GM23248 (cell line): ENCODE measurements at regions not wholly inside any gene's neighbourhood (a gene's known extent, or its start where the extent isn't known, plus 50 kb on each side); places are given as distances from the start of the nearest gene placed in this dataset.

Experiments used
- DNase-seq: peaks from one replicate; pipeline ENCODE4 v3.0.0-alpha.2; 2015
- H2AFZ ChIP-seq: fragments of 200-600 bp; sonication (generic); 2 replicates; pipeline ENCODE4 v1.6.1; 2016; ENCODE audit warnings: antibody characterized with exemption
- H3F3A ChIP-seq: fragments of 200-600 bp; sonication (generic); 2 replicates; pipeline ENCODE4 v1.6.1; 2016; ENCODE audit warnings: mild to moderate bottlenecking, antibody characterized with exemption, mixed run types; ENCODE audit not compliant: insufficient read depth
- H3K27ac ChIP-seq: fragments of 200-600 bp; sonication (generic); 2 replicates; pipeline ENCODE4 v1.5.1; 2016; ENCODE audit warnings: mild to moderate bottlenecking
- H3K27me3 ChIP-seq: fragments of 200-600 bp; sonication (generic); replicated peaks from 2 replicates; pipeline ENCODE4 v1.6.1; 2016; ENCODE audit warnings: mild to moderate bottlenecking; ENCODE audit not compliant: insufficient read depth
- H3K36me3 ChIP-seq: fragments of 200-600 bp; sonication (generic); 2 replicates; pipeline ENCODE4 v1.6.1; 2016; ENCODE audit warnings: low read depth, mild to moderate bottlenecking
- H3K4me1 ChIP-seq: fragments of 200-600 bp; sonication (generic); 2 replicates; pipeline ENCODE4 v1.6.1; 2016; ENCODE audit warnings: mild to moderate bottlenecking; ENCODE audit not compliant: insufficient read depth
- H3K4me2 ChIP-seq: fragments of 200-600 bp; sonication (generic); one replicate; pipeline ENCODE4 v1.6.1; 2016; ENCODE audit warnings: mild to moderate bottlenecking; ENCODE audit not compliant: unreplicated experiment
- H3K4me3 ChIP-seq: fragments of 200-600 bp; sonication (generic); 2 replicates; pipeline ENCODE4 v1.5.1; 2016; ENCODE audit warnings: mild to moderate bottlenecking
- H3K79me2 ChIP-seq: fragments of 200-600 bp; sonication (generic); 2 replicates; pipeline ENCODE4 v1.6.1; 2016; ENCODE audit warnings: mild to moderate bottlenecking; ENCODE audit not compliant: insufficient read depth
- H3K9ac ChIP-seq: fragments of 200-600 bp; sonication (generic); 2 replicates; pipeline ENCODE4 v1.6.1; 2016; ENCODE audit warnings: mild to moderate bottlenecking
- H3K9me2 ChIP-seq: fragments of 200-600 bp; sonication (generic); 2 replicates; pipeline ENCODE4 v1.6.1; 2016; ENCODE audit warnings: mixed run types, mild to moderate bottlenecking, moderate library complexity; ENCODE audit not compliant: insufficient read depth
- H3K9me3 ChIP-seq: fragments of 200-600 bp; sonication (generic); one replicate; pipeline ENCODE4 v1.6.1; 2017; ENCODE audit warnings: low read depth
- H4K20me1 ChIP-seq: fragments of 200-600 bp; sonication (generic); 2 replicates; pipeline ENCODE4 v1.6.0; 2016; ENCODE audit not compliant: insufficient read depth
- EZH2 ChIP-seq: fragments of 200-600 bp; sonication (generic); IDR thresholded peaks from 2 replicates; pipeline ENCODE4 v1.6.1; 2018; ENCODE audit warnings: antibody characterized with exemption, mild to moderate bottlenecking; ENCODE audit not compliant: insufficient read depth, poor library complexity, severe bottlenecking
- EZH2phosphoT487 ChIP-seq: fragments of 200-600 bp; sonication (generic); IDR thresholded peaks from 2 replicates; pipeline ENCODE4 v1.6.1; 2018; ENCODE audit warnings: antibody characterized with exemption, moderate library complexity, mild to moderate bottlenecking, low read depth; ENCODE audit not compliant: insufficient read depth
- WGBS, 2 experiments: methylation state at CpG; one replicate each; pipeline ENCODE4 v1.1.6; 2015 to 2017; ENCODE audit warnings: low lambda C conversion rate in 2 of 2, low coverage in 1 of 2; ENCODE audit errors: missing lambda C conversion rate in 2 of 2; 5-methylcytosine and 5-hydroxymethylcytosine counted together
- in situ Hi-C: fragments of 300-500 bp; cut with MboI; formaldehyde crosslinking; loops from 2 replicates; pipeline ENCODE4 v1.15.0; 2020

DNA sequence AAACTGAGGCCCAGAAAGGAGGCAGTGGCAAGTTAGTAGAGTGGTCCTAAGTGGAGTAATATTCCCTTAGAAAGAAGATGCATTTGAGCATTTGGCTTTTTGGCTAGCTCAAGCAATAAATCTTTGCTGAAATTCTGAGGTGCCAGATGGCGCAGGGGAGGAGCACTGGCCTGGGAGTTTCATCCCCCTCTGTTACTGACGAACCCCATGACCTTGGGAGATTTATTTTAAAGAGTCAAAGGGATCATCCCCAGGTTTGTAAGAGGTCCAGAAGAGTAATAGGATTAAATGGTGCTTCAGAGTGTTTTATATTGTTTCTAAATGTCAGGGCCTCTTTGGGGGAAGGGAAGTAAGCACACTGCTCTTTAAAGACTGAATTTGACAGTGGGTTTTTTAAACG, 85.1 kb upstream of the PIAS1 start:
- in situ Hi-C loops: no loop called here
- H3K27ac ChIP-seq: no peak overlapping the region
- no peak for DNase-seq
- H3K36me3 ChIP-seq: no peaks in the 10 kb centered on the region
- no peak overlapping the region for H3K4me2 ChIP-seq
- H3K79me2 ChIP-seq: no peaks in the 10 kb centered on the region
- no peak for TF ChIP-seq EZH2
- no peak for TF ChIP-seq EZH2phosphoT487
- no peaks in the 10 kb centered on the region for H3F3A ChIP-seq
- H4K20me1 ChIP-seq: no peaks in the 10 kb centered on the region
- H3K9ac ChIP-seq: no peak overlapping the region
- 0 out of 2 replicates have a peak, but pooled peaks cover 11% of the 10 kb centered on the region for H3K27me3 ChIP-seq
- H3K4me3 ChIP-seq: no peak overlapping the region
- no peaks in the 10 kb centered on the region for H3K9me3 ChIP-seq
- no peaks in the 10 kb centered on the region for H3K9me2 ChIP-seq
- 44 to 48% methylated on average over 3 of the region's 3 CpGs for WGBS, 2 experiments
- no peaks in the 10 kb centered on the region for H3K4me1 ChIP-seq
- H2AFZ ChIP-seq: no peak overlapping the region; the same call in 1 of the 2 replicates

DNA sequence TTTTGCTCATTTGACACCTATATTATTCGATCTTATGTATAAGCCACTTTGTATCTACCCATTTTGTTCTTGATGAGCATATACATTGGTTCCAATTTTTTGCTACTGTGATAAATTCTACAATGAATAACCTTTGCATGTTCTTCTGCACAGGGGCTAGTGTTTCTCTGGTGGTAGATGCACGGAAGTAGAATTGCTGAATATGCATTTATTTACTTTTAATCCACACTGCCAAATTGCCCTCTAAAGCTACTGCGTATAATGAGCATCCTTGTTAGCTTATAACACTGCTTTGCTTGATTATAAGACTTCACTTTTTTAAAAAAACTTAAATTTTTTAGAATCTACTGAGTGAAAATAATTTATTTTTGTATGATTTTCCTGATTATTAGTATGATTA, 84.2 kb upstream of the PIAS1 start:
- no peaks in the 10 kb centered on the region for H3K9me3 ChIP-seq
- 0 out of 2 replicates have a peak, but pooled peaks cover 11% of the 10 kb centered on the region for H3K27me3 ChIP-seq
- in situ Hi-C loops: no loop called here
- no peaks in the 10 kb centered on the region for H4K20me1 ChIP-seq
- no peaks in the 10 kb centered on the region for H3K9me2 ChIP-seq
- H3K27ac ChIP-seq: no peak overlapping the region
- no peaks in the 10 kb centered on the region for H3K79me2 ChIP-seq
- no peak for TF ChIP-seq EZH2
- no peak for TF ChIP-seq EZH2phosphoT487
- no peak overlapping the region for H3K9ac ChIP-seq
- H3K4me3 ChIP-seq: no peak overlapping the region
- no peak overlapping the region for H3K4me2 ChIP-seq
- no peaks in the 10 kb centered on the region for H3K4me1 ChIP-seq
- 69 to 79% methylated on average over 3 of the region's 3 CpGs for WGBS, 2 experiments
- DNase-seq: no peak
- no peak overlapping the region for H2AFZ ChIP-seq
- no peaks in the 10 kb centered on the region for H3K36me3 ChIP-seq
- no peaks in the 10 kb centered on the region for H3F3A ChIP-seq

DNA sequence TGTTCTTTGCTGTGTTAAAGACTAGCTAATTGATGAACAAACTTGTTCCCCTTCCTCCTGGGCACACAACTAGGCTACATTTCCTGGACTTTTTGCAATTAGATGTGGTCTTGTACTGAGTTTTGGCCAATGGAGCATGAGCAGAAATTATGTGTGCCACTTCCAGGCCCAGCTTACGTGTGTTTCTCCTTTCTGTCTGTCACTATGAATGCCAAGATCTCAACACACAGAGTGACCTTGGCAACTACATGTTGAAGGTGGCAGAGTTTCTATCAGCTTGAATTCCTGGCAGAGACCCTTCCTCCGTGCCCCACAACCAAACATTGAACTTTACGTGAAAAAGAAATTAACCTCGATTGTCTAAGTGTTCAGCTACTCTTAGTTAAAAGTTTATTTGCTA, 81.7 kb upstream of the PIAS1 start:
- TF ChIP-seq EZH2 (no peak), EZH2phosphoT487 (no peak)
- H3K27me3 ChIP-seq: 0 out of 2 replicates have a peak, but pooled peaks cover 18% of the 10 kb centered on the region
- no peaks in the 10 kb centered on the region for H3K79me2 ChIP-seq
- no peak for DNase-seq
- H3K36me3 ChIP-seq: no peaks in the 10 kb centered on the region
- H3K4me2 ChIP-seq: no peak overlapping the region
- no peak overlapping the region for H2AFZ ChIP-seq
- no peaks in the 10 kb centered on the region for H4K20me1 ChIP-seq
- H3K9me3 ChIP-seq: no peaks in the 10 kb centered on the region
- no peak overlapping the region for H3K9ac ChIP-seq
- no peak overlapping the region for H3K27ac ChIP-seq
- H3K4me1 ChIP-seq: no peaks in the 10 kb centered on the region
- WGBS, 2 experiments: 67 to 73% methylated on average over 4 of the region's 4 CpGs
- no peaks in the 10 kb centered on the region for H3K9me2 ChIP-seq
- in situ Hi-C loops: no loop called here
- H3K4me3 ChIP-seq: no peak overlapping the region
- H3F3A ChIP-seq: no peaks in the 10 kb centered on the region

DNA sequence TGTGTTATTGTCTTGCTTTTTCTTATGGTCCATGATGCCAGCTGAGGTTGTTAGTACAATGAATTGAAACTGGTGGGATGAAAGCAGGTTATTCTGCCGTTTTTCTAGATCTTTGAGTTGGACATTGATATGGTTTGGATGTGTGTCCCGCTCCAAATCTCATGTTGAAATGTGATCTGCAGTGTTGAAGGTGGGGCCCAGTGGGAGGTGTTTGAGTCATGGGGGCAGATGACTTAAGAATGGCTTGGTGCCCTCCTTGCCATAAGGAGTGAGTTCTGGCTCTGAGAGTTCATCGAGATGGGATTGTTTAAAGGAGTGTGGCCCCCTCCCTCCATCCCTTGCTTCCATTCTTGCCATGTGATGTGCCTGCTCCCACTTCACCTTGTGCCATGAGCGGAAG, 80.3 kb upstream of the PIAS1 start:
- Histone ChIP-seq H2AFZ (no peak overlapping the region), H3K79me2 (no peaks in the 10 kb centered on the region), H3K4me3 (no peak overlapping the region), H3K4me1 (no peaks in the 10 kb centered on the region), H3K27ac (no peak overlapping the region), H3K36me3 (no peaks in the 10 kb centered on the region), H3K4me2 (no peak overlapping the region), H3K27me3 (0 out of 2 replicates have a peak, but pooled peaks cover 18% of the 10 kb centered on the region), H4K20me1 (no peaks in the 10 kb centered on the region), H3K9me2 (no peaks in the 10 kb centered on the region), H3K9me3 (no peaks in the 10 kb centered on the region), H3F3A (no peaks in the 10 kb centered on the region), H3K9ac (no peak overlapping the region)
- in situ Hi-C loops: no loop called here
- DNase-seq: no peak
- TF ChIP-seq EZH2 (no peak), EZH2phosphoT487 (no peak)
- WGBS, 2 experiments: 68 to 73% methylated on average over 4 of the region's 4 CpGs
